ENCODE measurements at regions not wholly inside any gene's neighbourhood (a gene's known extent, or its start where the extent isn't known, plus 50 kb on each side); places are given as distances from the start of the nearest gene placed in this dataset.
"Not testable (repeated sequence)": the region's sequence is repeated elsewhere in the genome, so short reads cannot be mapped to it uniquely, and the experiment has no call there.

- no peak for DNase-seq (ENCODE audit: low read depth)
Measured at GRCh38 chrX:109782994-109783700, 50.1 kb upstream of the ACSL4 start.

- DNase-seq (ENCODE audit: low read depth): no peak
Measured at GRCh38 chrX:109783701-109784079, 50.6 kb upstream of the ACSL4 start.

- no peak for DNase-seq (ENCODE audit: low read depth)
Measured at GRCh38 chrX:109785053-109785452, 52.0 kb upstream of the ACSL4 start.

- DNase-seq (ENCODE audit: low read depth): not testable (repeated sequence)
Measured at GRCh38 chrX:109790511-109790910, 57.5 kb upstream of the ACSL4 start.

- no peak for DNase-seq (ENCODE audit: low read depth)
Measured at GRCh38 chrX:109793191-109793590, 60.1 kb upstream of the ACSL4 start.

GRCh38 chrX:109795682-109796081 is 62.6 kb upstream of the ACSL4 start:
- DNase-seq (ENCODE audit: low read depth): no peak

- DNase-seq (ENCODE audit: low read depth): no peak
Measured at GRCh38 chrX:109797311-109797975, 64.4 kb upstream of the ACSL4 start.

- DNase-seq (ENCODE audit: low read depth): no peak
Measured at GRCh38 chrX:109812236-109812635, 79.2 kb upstream of the ACSL4 start.

- no peak for DNase-seq (ENCODE audit: low read depth)
Measured at GRCh38 chrX:109813236-109813635, 80.2 kb upstream of the ACSL4 start.

GRCh38 chrX:109818976-109819375 is 85.9 kb upstream of the ACSL4 start:
- DNase-seq (ENCODE audit: low read depth): no peak

- DNase-seq (ENCODE audit: low read depth): no peak
Measured at GRCh38 chrX:109822861-109823260, 89.8 kb upstream of the ACSL4 start.

- DNase-seq (ENCODE audit: low read depth): no peak
Measured at GRCh38 chrX:109826954-109827708, 94.1 kb upstream of the ACSL4 start.

GRCh38 chrX:109827772-109828171 is 94.7 kb upstream of the ACSL4 start:
- no peak for DNase-seq (ENCODE audit: low read depth)

GRCh38 chrX:109830157-109830703 is 97.2 kb upstream of the ACSL4 start:
- DNase-seq (ENCODE audit: low read depth): no peak

GRCh38 chrX:109830704-109831206 is 97.7 kb upstream of the ACSL4 start:
- DNase-seq (ENCODE audit: low read depth): no peak

GRCh38 chrX:109831326-109831985 is 98.4 kb upstream of the ACSL4 start:
- DNase-seq (ENCODE audit: low read depth): no peak

GRCh38 chrX:109839694-109840567 is 106.9 kb upstream of the ACSL4 start:
- no peak for DNase-seq (ENCODE audit: low read depth)

- no peak for DNase-seq (ENCODE audit: low read depth)
Measured at GRCh38 chrX:109840585-109840984, 107.5 kb upstream of the ACSL4 start.

GRCh38 chrX:109841257-109841656 is 108.2 kb upstream of the ACSL4 start:
- no peak for DNase-seq (ENCODE audit: low read depth)

- no peak for DNase-seq (ENCODE audit: low read depth)
Measured at GRCh38 chrX:109841869-109842579, 109.0 kb upstream of the ACSL4 start.

All from activated gamma-delta T cell treated with anti-CD3 and anti-CD28 coated beads, Interleukin-2, amount 50 U/mL, for 16 hours (primary cell).